ENCODE measurements at regions not wholly inside any gene's neighbourhood (a gene's known extent, or its start where the extent isn't known, plus 50 kb on each side); places are given as distances from the start of the nearest gene placed in this dataset.
"Not testable (repeated sequence)": the region's sequence is repeated elsewhere in the genome, so short reads cannot be mapped to it uniquely, and the experiment has no call there.

- no TSS peak for BruUV-seq (replicated peaks)
- TF ChIP-seq CTCF (IDR thresholded peaks at IDR 0.05; ENCODE audit: unreplicated experiment) = no peak
- Mint-ChIP-seq H3K36me3 (ENCODE audit: insufficient read depth, unreplicated experiment) (no peaks in the 10 kb centered on the region), H3K4me3 (ENCODE audit: low read depth, unreplicated experiment) (no peak overlapping the region), H3K4me1 (ENCODE audit: low read depth, unreplicated experiment) (no peaks in the 10 kb centered on the region), H3K27ac (ENCODE audit: unreplicated experiment) (no peak overlapping the region), H3K27me3 (ENCODE audit: unreplicated experiment) (no peaks in the 10 kb centered on the region), H3K9me3 (ENCODE audit: low read depth, unreplicated experiment) (peaks cover 4% of the 10 kb centered on the region)
- CTCF ChIA-PET = no interaction called here
- no peak for DNase-seq
- intact Hi-C loops (cut with micrococcal nuclease; ENCODE audit: unreplicated experiment) = no loop called here
These were observed 546.7 kb upstream of the ADGRL2 start for GRCh38 chr1:81254068-81254467.

GRCh38 chr1:81252471-81253151 lies 548.1 kb upstream of the ADGRL2 start:
- H3K4me1 Mint-ChIP-seq (ENCODE audit: low read depth, unreplicated experiment) = no peaks in the 10 kb centered on the region
- intact Hi-C loops (cut with micrococcal nuclease; ENCODE audit: unreplicated experiment) = no loop called here
- no peak for DNase-seq
- no peaks in the 10 kb centered on the region for H3K27me3 Mint-ChIP-seq (ENCODE audit: unreplicated experiment)
- BruUV-seq (replicated peaks) = no TSS peak
- no peak for TF ChIP-seq CTCF (IDR thresholded peaks at IDR 0.05; ENCODE audit: unreplicated experiment)
- H3K9me3 Mint-ChIP-seq (ENCODE audit: low read depth, unreplicated experiment) = peaks cover 4% of the 10 kb centered on the region
- no peak overlapping the region for H3K27ac Mint-ChIP-seq (ENCODE audit: unreplicated experiment)
- no peaks in the 10 kb centered on the region for H3K36me3 Mint-ChIP-seq (ENCODE audit: insufficient read depth, unreplicated experiment)
- CTCF ChIA-PET = no interaction called here
- H3K4me3 Mint-ChIP-seq (ENCODE audit: low read depth, unreplicated experiment) = no peak overlapping the region

GRCh38 chr1:81250825-81251224 lies 549.9 kb upstream of the ADGRL2 start:
- H3K9me3 Mint-ChIP-seq (ENCODE audit: low read depth, unreplicated experiment); H3K4me1 Mint-ChIP-seq (ENCODE audit: low read depth, unreplicated experiment); intact Hi-C loops (cut with micrococcal nuclease; ENCODE audit: unreplicated experiment); CTCF ChIA-PET; DNase-seq; H3K27ac Mint-ChIP-seq (ENCODE audit: unreplicated experiment); H3K36me3 Mint-ChIP-seq (ENCODE audit: insufficient read depth, unreplicated experiment); H3K4me3 Mint-ChIP-seq (ENCODE audit: low read depth, unreplicated experiment); H3K27me3 Mint-ChIP-seq (ENCODE audit: unreplicated experiment); BruUV-seq (replicated peaks): not testable (repeated sequence)

GRCh38 chr1:81245084-81245715 lies 555.5 kb upstream of the ADGRL2 start:
- intact Hi-C loops (cut with micrococcal nuclease; ENCODE audit: unreplicated experiment); H3K36me3 Mint-ChIP-seq (ENCODE audit: insufficient read depth, unreplicated experiment); H3K27ac Mint-ChIP-seq (ENCODE audit: unreplicated experiment); DNase-seq; CTCF ChIA-PET; BruUV-seq (replicated peaks); H3K4me1 Mint-ChIP-seq (ENCODE audit: low read depth, unreplicated experiment); H3K4me3 Mint-ChIP-seq (ENCODE audit: low read depth, unreplicated experiment); H3K9me3 Mint-ChIP-seq (ENCODE audit: low read depth, unreplicated experiment); H3K27me3 Mint-ChIP-seq (ENCODE audit: unreplicated experiment): not testable (repeated sequence)

GRCh38 chr1:81244612-81245011 lies 556.1 kb upstream of the ADGRL2 start:
- H3K9me3 Mint-ChIP-seq (ENCODE audit: low read depth, unreplicated experiment); H3K36me3 Mint-ChIP-seq (ENCODE audit: insufficient read depth, unreplicated experiment); intact Hi-C loops (cut with micrococcal nuclease; ENCODE audit: unreplicated experiment); BruUV-seq (replicated peaks); H3K4me1 Mint-ChIP-seq (ENCODE audit: low read depth, unreplicated experiment); DNase-seq; H3K27me3 Mint-ChIP-seq (ENCODE audit: unreplicated experiment); H3K4me3 Mint-ChIP-seq (ENCODE audit: low read depth, unreplicated experiment); CTCF ChIA-PET; H3K27ac Mint-ChIP-seq (ENCODE audit: unreplicated experiment): not testable (repeated sequence)

- no peak for DNase-seq
- no peaks in the 10 kb centered on the region for H3K27me3 Mint-ChIP-seq (ENCODE audit: unreplicated experiment)
- H3K9me3 Mint-ChIP-seq (ENCODE audit: low read depth, unreplicated experiment) = no peaks in the 10 kb centered on the region
- no peak overlapping the region for H3K27ac Mint-ChIP-seq (ENCODE audit: unreplicated experiment)
- H3K4me3 Mint-ChIP-seq (ENCODE audit: low read depth, unreplicated experiment) = no peak overlapping the region
- H3K4me1 Mint-ChIP-seq (ENCODE audit: low read depth, unreplicated experiment) = peaks cover 10% of the 10 kb centered on the region
- no peak for TF ChIP-seq CTCF (IDR thresholded peaks at IDR 0.05; ENCODE audit: unreplicated experiment)
- intact Hi-C loops (cut with micrococcal nuclease; ENCODE audit: unreplicated experiment) = no loop called here
- CTCF ChIA-PET = no interaction called here
- BruUV-seq (replicated peaks) = no TSS peak
- no peaks in the 10 kb centered on the region for H3K36me3 Mint-ChIP-seq (ENCODE audit: insufficient read depth, unreplicated experiment)
These were observed 558.6 kb upstream of the ADGRL2 start for GRCh38 chr1:81242103-81242502.
